HEK293 (cell line): ENCODE measurements at regions not wholly inside any gene's neighbourhood (a gene's known extent, or its start where the extent isn't known, plus 50 kb on each side); places are given as distances from the start of the nearest gene placed in this dataset.

Experiments
- CTCF ChIA-PET: fragments of 350-600 bp; formaldehyde crosslinking; extraction: SDS; loops from one replicate; lab custom pipeline; 2021; ENCODE audit warnings: antibody characterized with exemption; lab: Yijun Ruan, JAX
- POLR2A ChIA-PET: fragments of 300-600 bp; formaldehyde crosslinking; extraction: SDS; loops from one replicate; lab custom pipeline; 2020; ENCODE audit warnings: antibody characterized with exemption, inconsistent platforms; lab: Yijun Ruan, JAX
- H3K27ac ChIP-seq: fragments of 200-500 bp; sonication (Bioruptor generic); 2 replicates; pipeline ENCODE4 v1.5.1; 2014; ENCODE audit warnings: low read depth, low read length, control low read depth, inconsistent platforms; ENCODE audit errors: extremely low read depth
- H3K36me3 ChIP-seq, 2 experiments: fragments of 200-500 bp in 1 of 2; sonication (Bioruptor generic) in 1 of 2; 1 replicate in 1 of 2; 2 replicates in 1 of 2; pipeline ENCODE4 v1.5.1; 2014 to 2017; ENCODE audit warnings: inconsistent platforms in 2 of 2, low read length in 2 of 2; ENCODE audit not compliant: control insufficient read depth in 2 of 2, insufficient read depth in 1 of 2
- H3K4me1 ChIP-seq: fragments of 200-500 bp; sonication (Bioruptor generic); 2 replicates; pipeline ENCODE4 v1.5.1; 2014; ENCODE audit warnings: mild to moderate bottlenecking, low read length, inconsistent platforms; ENCODE audit not compliant: control insufficient read depth, insufficient read depth
- H3K4me3 ChIP-seq: 2 replicates; pipeline ENCODE4 v1.5.1; 2011; ENCODE audit warnings: low read depth, mild to moderate bottlenecking, control low read depth, low read length, moderate library complexity
- H3K9me3 ChIP-seq: fragments of 200-500 bp; sonication (Bioruptor generic); 2 replicates; pipeline ENCODE4 v1.5.1; 2014; ENCODE audit warnings: low read depth, low read length, inconsistent platforms; ENCODE audit not compliant: control insufficient read depth, insufficient read depth
- ATF2 ChIP-seq: fragments of 450-650 bp; formaldehyde crosslinking; IDR thresholded peaks from 2 replicates; pipeline ENCODE4 v1.5.1; 2016; ENCODE audit warnings: missing biosample characterization, missing genetic modification characterization, low read depth
- GFI1B ChIP-seq: fragments of 450-650 bp; formaldehyde crosslinking; IDR thresholded peaks from 2 replicates; pipeline ENCODE4 v1.5.1; 2016; ENCODE audit warnings: missing biosample characterization, missing genetic modification characterization
- SP2 ChIP-seq: fragments of 450-650 bp; formaldehyde crosslinking; IDR thresholded peaks from 2 replicates; pipeline ENCODE4 v1.5.1; 2016; ENCODE audit warnings: missing biosample characterization, missing genetic modification characterization
- ZBTB17 ChIP-seq: fragments of 450-650 bp; formaldehyde crosslinking; IDR thresholded peaks from 2 replicates; pipeline ENCODE4 v1.5.1; 2016; ENCODE audit warnings: missing biosample characterization, missing genetic modification characterization
- ZFP37 ChIP-seq: fragments of 450-650 bp; formaldehyde crosslinking; IDR thresholded peaks from 2 replicates; pipeline ENCODE4 v1.5.1; 2016; ENCODE audit warnings: missing biosample characterization, missing genetic modification characterization
- ZIC2 ChIP-seq: fragments of 450-650 bp; formaldehyde crosslinking; IDR thresholded peaks from 2 replicates; pipeline ENCODE4 v1.5.1; 2016; ENCODE audit warnings: missing biosample characterization, missing genetic modification characterization
- ZNF155 ChIP-seq: fragments of 450-650 bp; formaldehyde crosslinking; IDR thresholded peaks from 2 replicates; pipeline ENCODE4 v1.5.1; 2016; ENCODE audit warnings: missing biosample characterization, missing genetic modification characterization
- ZNF223 ChIP-seq: fragments of 450-650 bp; formaldehyde crosslinking; IDR thresholded peaks from 2 replicates; pipeline ENCODE4 v1.5.1; 2016; ENCODE audit warnings: missing biosample characterization, missing genetic modification characterization
- ZNF311 ChIP-seq: fragments of 450-650 bp; formaldehyde crosslinking; IDR thresholded peaks from 2 replicates; pipeline ENCODE4 v1.5.1; 2017; ENCODE audit warnings: missing biosample characterization, missing genetic modification characterization, borderline replicate concordance
- ZNF404 ChIP-seq: fragments of 450-650 bp; formaldehyde crosslinking; IDR thresholded peaks from 2 replicates; pipeline ENCODE4 v1.5.1; 2017; ENCODE audit warnings: missing biosample characterization, missing genetic modification characterization
- ZNF48 ChIP-seq: fragments of 450-650 bp; formaldehyde crosslinking; IDR thresholded peaks from 2 replicates; pipeline ENCODE4 v1.5.1; 2016; ENCODE audit warnings: missing biosample characterization, missing genetic modification characterization
- ZNF518A ChIP-seq: fragments of 450-650 bp; formaldehyde crosslinking; conservative IDR thresholded peaks from 2 replicates; pipeline ENCODE4 v1.5.1; 2016; ENCODE audit warnings: low read depth, missing biosample characterization, missing genetic modification characterization
- ZNF580 ChIP-seq: fragments of 450-650 bp; formaldehyde crosslinking; IDR thresholded peaks from 2 replicates; pipeline ENCODE4 v1.5.1; 2016; ENCODE audit warnings: missing biosample characterization, missing genetic modification characterization
- ZNF645 ChIP-seq: fragments of 450-650 bp; formaldehyde crosslinking; IDR thresholded peaks from 2 replicates; pipeline ENCODE4; 2016; ENCODE audit warnings: missing biosample characterization, missing genetic modification characterization
- ZNF747 ChIP-seq: fragments of 450-650 bp; formaldehyde crosslinking; IDR thresholded peaks from 2 replicates; pipeline ENCODE4 v1.5.1; 2016; ENCODE audit warnings: missing biosample characterization, missing genetic modification characterization
- ZNF843 ChIP-seq: fragments of 450-650 bp; formaldehyde crosslinking; IDR thresholded peaks from 2 replicates; pipeline ENCODE4 v1.5.1; 2016; ENCODE audit warnings: missing biosample characterization, missing genetic modification characterization

GRCh38 chr4:123319639-123320038 lies 77.0 kb upstream of the SPRY1 start:
- no peaks in the 10 kb centered on the region for H3K9me3 ChIP-seq
- TF ChIP-seq ZNF580 (tag by site-specific recombination) (no peak), ZNF645 (tag by site-specific recombination) (no peak), ZIC2 (tag by site-specific recombination) (no peak), ZNF155 (tag by site-specific recombination) (no peak)
- H3K4me3 ChIP-seq: no peak overlapping the region
- no peaks in the 10 kb centered on the region for H3K4me1 ChIP-seq
- no peak overlapping the region for H3K27ac ChIP-seq
- H3K36me3 ChIP-seq: peaks cover 0 to 4% of the 10 kb centered on the region in 2 experiments; a peak in 1 of 3 replicates
- POLR2A ChIA-PET: no interaction called here
- CTCF ChIA-PET: no interaction called here

GRCh38 chr4:123323998-123324397 lies 72.6 kb upstream of the SPRY1 start:
- no peak overlapping the region for H3K27ac ChIP-seq
- ChIA-PET POLR2A (interaction anchor here (0.6 kb wide), 1 partner anchor 22 kb away, joined by 3 read pairs; no protein-coding TSS in a partner anchor), CTCF (interaction anchor here (0.6 kb wide), 2 partner anchors 67 to 386 kb away, joined by 3 read pairs; no protein-coding TSS in a partner anchor)
- H3K4me1 ChIP-seq: no peaks in the 10 kb centered on the region
- H3K4me3 ChIP-seq: no peak overlapping the region
- TF ChIP-seq ZNF843 (tag by site-specific recombination): no peak
- no peak for TF ChIP-seq SP2
- TF ChIP-seq ZBTB17: no peak
- TF ChIP-seq ZNF404 (tag by site-specific recombination): no peak
- TF ChIP-seq ZNF747 (tag by site-specific recombination): no peak
- TF ChIP-seq ZNF311: no peak
- TF ChIP-seq ZNF48 (tag by site-specific recombination): no peak
- TF ChIP-seq ZNF518A (tag by site-specific recombination): no peak
- TF ChIP-seq ATF2 (tag by site-specific recombination): no peak
- no peak for TF ChIP-seq ZNF223 (tag by site-specific recombination)
- no peak for TF ChIP-seq GFI1B (tag by site-specific recombination)
- no peak for TF ChIP-seq ZFP37
- H3K9me3 ChIP-seq: no peaks in the 10 kb centered on the region
- no peaks in the 10 kb centered on the region for H3K36me3 ChIP-seq
